Endodermal cell (in vitro differentiated cells): ENCODE measurements at regions not wholly inside any gene's neighbourhood (a gene's known extent, or its start where the extent isn't known, plus 50 kb on each side); places are given as distances from the start of the nearest gene placed in this dataset.

ENCODE experiments used
- DNase-seq: peaks from one replicate; pipeline ENCODE4 v3.0.0-alpha.2; 2017
- H3K27ac ChIP-seq: 2 replicates; pipeline ENCODE4 v1.5.1; 2013; ENCODE audit warnings: mild to moderate bottlenecking, low read depth, low read length, moderate library complexity
- H3K27me3 ChIP-seq: 2 replicates; pipeline ENCODE4 v1.6.1; 2013; ENCODE audit warnings: mild to moderate bottlenecking, low read length, moderate library complexity; ENCODE audit not compliant: insufficient read depth, control insufficient read depth, poor library complexity, severe bottlenecking
- H3K36me3 ChIP-seq: 2 replicates; pipeline ENCODE4 v1.7.0; 2013; ENCODE audit warnings: mild to moderate bottlenecking, low read length, moderate library complexity; ENCODE audit not compliant: control insufficient read depth, insufficient read depth
- H3K4me1 ChIP-seq: one replicate; pipeline ENCODE4 v1.7.0; 2013; ENCODE audit warnings: low read length; ENCODE audit not compliant: control insufficient read depth, insufficient read depth
- H3K4me3 ChIP-seq: 2 replicates; pipeline ENCODE4 v1.5.1; 2013; ENCODE audit warnings: mild to moderate bottlenecking, low read length, moderate library complexity
- H3K9ac ChIP-seq: 2 replicates; pipeline ENCODE4 v1.6.1; 2013; ENCODE audit warnings: mild to moderate bottlenecking, low read length, moderate library complexity; ENCODE audit not compliant: poor library complexity, severe bottlenecking; ENCODE audit errors: extremely low read depth
- H3K9me3 ChIP-seq: 2 replicates; pipeline ENCODE4 v1.6.1; 2013; ENCODE audit warnings: mild to moderate bottlenecking, low read length, moderate library complexity; ENCODE audit not compliant: control insufficient read depth
- H3K27ac Mint-ChIP-seq: 2 replicates; pipeline ENCODE4 v1.8.0; 2020; ENCODE audit warnings: mixed read lengths
- H3K27me3 Mint-ChIP-seq: 2 replicates; pipeline ENCODE4 v1.8.0; 2021; ENCODE audit warnings: mild to moderate bottlenecking, mixed read lengths; ENCODE audit not compliant: insufficient read depth
- H3K36me3 Mint-ChIP-seq: 2 replicates; pipeline ENCODE4 v1.8.0; 2020; ENCODE audit warnings: low read depth, mixed read lengths
- H3K4me1 Mint-ChIP-seq: 2 replicates; pipeline ENCODE4 v1.8.0; 2020; ENCODE audit warnings: mixed read lengths
- H3K4me3 Mint-ChIP-seq: 2 replicates; pipeline ENCODE4 v1.8.0; 2020; ENCODE audit warnings: mild to moderate bottlenecking, moderate library complexity, mixed read lengths
- H3K9me3 Mint-ChIP-seq: 2 replicates; pipeline ENCODE4 v1.8.0; 2020; ENCODE audit warnings: mild to moderate bottlenecking, mixed read lengths
- CTCF ChIP-seq: fragments of 200-600 bp; sonication (generic); conservative IDR thresholded peaks from 2 replicates; pipeline ENCODE4 v1.5.0; 2021; ENCODE audit warnings: antibody characterized with exemption, mild to moderate bottlenecking
- WGBS, 2 experiments: methylation state at CpG; one replicate each; pipeline versions ENCODE4 v1.1.5 to v1.1.7; 2013; ENCODE audit warnings: missing lambda C conversion rate in 2 of 2, mixed read lengths in 1 of 2; ENCODE audit not compliant: insufficient coverage in 1 of 2, insufficient read length in 1 of 2; 5-methylcytosine and 5-hydroxymethylcytosine counted together

- Histone ChIP-seq H3K4me1 (no peaks in the 10 kb centered on the region), H3K27ac (no peak overlapping the region), H3K4me3 (no peak overlapping the region), H3K36me3 (no peaks in the 10 kb centered on the region), H3K9ac (no peak overlapping the region), H3K27me3 (no peaks in the 10 kb centered on the region), H3K9me3 (no peaks in the 10 kb centered on the region)
- DNase-seq = no peak
- no peak for TF ChIP-seq CTCF
- H3K9me3 Mint-ChIP-seq = peaks cover 7% of the 10 kb centered on the region
- H3K27me3 Mint-ChIP-seq = no peaks in the 10 kb centered on the region
- H3K4me3 Mint-ChIP-seq = no peak overlapping the region
- no peak overlapping the region for H3K27ac Mint-ChIP-seq
- no peaks in the 10 kb centered on the region for H3K4me1 Mint-ChIP-seq
- no peaks in the 10 kb centered on the region for H3K36me3 Mint-ChIP-seq
- 44 to 54% methylated on average over 1 of the region's 1 CpG for WGBS, 2 experiments
Measured at GRCh38 chr13:64528838-64529237, 2701.3 kb downstream of the PCDH9 start.

- 99% methylated on average over 2 of the region's 2 CpGs; no CpG with 5 or more reads in 1 of the 2 experiments for WGBS, 2 experiments
- Histone ChIP-seq H3K27ac (no peak overlapping the region), H3K4me3 (no peak overlapping the region), H3K36me3 (no peaks in the 10 kb centered on the region), H3K4me1 (no peaks in the 10 kb centered on the region), H3K9me3 (peaks cover 2% of the 10 kb centered on the region), H3K9ac (no peak overlapping the region), H3K27me3 (no peaks in the 10 kb centered on the region)
- no peaks in the 10 kb centered on the region for H3K27me3 Mint-ChIP-seq
- no peak for TF ChIP-seq CTCF
- H3K9me3 Mint-ChIP-seq = peaks cover 7% of the 10 kb centered on the region
- H3K36me3 Mint-ChIP-seq = no peaks in the 10 kb centered on the region
- H3K27ac Mint-ChIP-seq = no peak overlapping the region
- no peak for DNase-seq
- H3K4me3 Mint-ChIP-seq = no peak overlapping the region
- no peaks in the 10 kb centered on the region for H3K4me1 Mint-ChIP-seq
Measured at GRCh38 chr13:64527561-64527960, 2702.6 kb downstream of the PCDH9 start.

GRCh38 chr13:64525687-64526086 lies 2704.4 kb downstream of the PCDH9 start:
- H3K4me3 Mint-ChIP-seq = no peak overlapping the region
- no peaks in the 10 kb centered on the region for H3K27me3 ChIP-seq
- H3K4me1 ChIP-seq = no peaks in the 10 kb centered on the region
- TF ChIP-seq CTCF = no peak
- peaks cover 4% of the 10 kb centered on the region for H3K9me3 ChIP-seq
- no peaks in the 10 kb centered on the region for H3K36me3 Mint-ChIP-seq
- 93 to 97% methylated on average over 15 of the region's 15 CpGs for WGBS, 2 experiments
- H3K27ac Mint-ChIP-seq = no peak overlapping the region
- peaks cover 5% of the 10 kb centered on the region for H3K9me3 Mint-ChIP-seq
- no peak overlapping the region for H3K27ac ChIP-seq
- no peak overlapping the region for H3K4me3 ChIP-seq
- DNase-seq = no peak
- H3K36me3 ChIP-seq = no peaks in the 10 kb centered on the region
- no peak overlapping the region for H3K9ac ChIP-seq
- no peaks in the 10 kb centered on the region for H3K27me3 Mint-ChIP-seq
- H3K4me1 Mint-ChIP-seq = no peaks in the 10 kb centered on the region
